ENCODE measurements at regions not wholly inside any gene's neighbourhood (a gene's known extent, or its start where the extent isn't known, plus 50 kb on each side); places are given as distances from the start of the nearest gene placed in this dataset.

- Histone ChIP-seq H3K23ac (ENCODE audit: low read depth, low read length) (no peak overlapping the region), H3K4ac (ENCODE audit: low read depth, low read length) (no peak overlapping the region), H2BK5ac (ENCODE audit: low read depth, low read length, poor library complexity, severe bottlenecking) (no peak overlapping the region), H2AK9ac (replicated peaks; ENCODE audit: low read depth, low read length, poor library complexity) (peak overlapping the region; percentile 81), H2BK15ac (ENCODE audit: low read depth, low read length) (no peak overlapping the region), H4K8ac (ENCODE audit: low read depth in 2 of 2, low read length in 2 of 2) (no peak overlapping the region), H2BK20ac (ENCODE audit: low read depth, low read length) (no peak overlapping the region), H3K4me1 (ENCODE audit: control insufficient read depth, insufficient read depth, low read length) (no peaks in the 10 kb centered on the region), H3K18ac (ENCODE audit: low read depth, low read length) (no peak overlapping the region), H2AK5ac (ENCODE audit: low read depth, low read length) (no peak overlapping the region), H3K9me3 (ENCODE audit: control insufficient read depth, insufficient read depth, low read length) (no peaks in the 10 kb centered on the region), H3K27ac (ENCODE audit: insufficient read depth, low read length) (no peak overlapping the region), H3K4me3 (ENCODE audit: insufficient read depth, low read depth, low read length) (no peak overlapping the region), H3K36me3 (ENCODE audit: control insufficient read depth, insufficient read depth, low read length) (no peaks in the 10 kb centered on the region), H4K91ac (ENCODE audit: insufficient read depth, low read depth, low read length) (no peak overlapping the region), H3K4me2 (ENCODE audit: low read depth, low read length) (no peak overlapping the region), H3K9me1 (ENCODE audit: insufficient read depth, low read length) (0 out of 2 replicates have a peak, but pooled peaks cover 3% of the 10 kb centered on the region), H4K5ac (ENCODE audit: low read depth, low read length) (no peak overlapping the region), H3K9ac (ENCODE audit: low read depth, low read length) (no peak overlapping the region), H2BK120ac (ENCODE audit: low read depth, low read length) (no peak overlapping the region), H3K14ac (replicated peaks; ENCODE audit: low read depth, low read length) (no peak overlapping the region), H4K20me1 (ENCODE audit: insufficient read depth, low read length) (no peaks in the 10 kb centered on the region), H3K79me1 (ENCODE audit: low read depth in 1 of 2, low read length in 2 of 2) (no peaks in the 10 kb centered on the region), H2AFZ (replicated peaks; ENCODE audit: low read length, poor library complexity) (peak overlapping the region; percentile 71), H3K27me3 (ENCODE audit: control insufficient read depth, insufficient read depth, low read length) (peaks cover 2% of the 10 kb centered on the region; the same call in 1 of the 2 replicates), H3K56ac (ENCODE audit: extremely low read depth, insufficient read depth, low read length) (no peak overlapping the region)
- intact Hi-C loops (cut with micrococcal nuclease): loop anchor here (1.0 to 10.0 kb wide), 5 partner anchors 95 to 491 kb away; partner anchors contain the start of genes OTP and WDR41
- BruUV-seq (replicated peaks): no TSS peak
- ATAC-seq (ENCODE audit: low read depth) (peak; percentile 98), DNase-seq (peak; percentile 79)
- dilution Hi-C loops (cut with HindIII; ENCODE audit: low sequenced_read_pairs, unreplicated experiment): no loop called here
- in situ Hi-C loops (cut with MboI; ENCODE audit: low sequenced_read_pairs): no loop called here
- WGBS, 2 experiments (ENCODE audit: extremely low coverage in 2 of 2, insufficient read length in 1 of 2): 76% methylated on average over 4 of the region's 14 CpGs; no CpG with 5 or more reads in 1 of the 2 experiments
- CTCF ChIA-PET: interaction anchor here (0.6 to 2.0 kb wide), 15 partner anchors 11 to 737 kb away, joined by 3 to 13 read pairs (median 3); partner anchors contain the start of gene WDR41
- peak; percentile 95 for TF ChIP-seq RAD21 (IDR thresholded peaks at IDR 0.05; ENCODE audit: low read length)
- no peak for TF ChIP-seq BHLHE40 (IDR thresholded peaks at IDR 0.05; ENCODE audit: low read depth, low read length)
- peak; percentile 86 for TF ChIP-seq SMC3 (IDR thresholded peaks at IDR 0.05; ENCODE audit: low read depth, low read length)
- peak; percentile 92 for TF ChIP-seq CTCF (conservative IDR thresholded peaks at IDR 0.05; ENCODE audit: low read depth, low read length)
- TF ChIP-seq RFX5 (IDR thresholded peaks at IDR 0.05; ENCODE audit: low read depth, low read length): no peak
- TF ChIP-seq ELK1 (IDR thresholded peaks at IDR 0.05; ENCODE audit: borderline replicate concordance, low read depth, low read length): no peak
- no peak for TF ChIP-seq MAFK (IDR thresholded peaks at IDR 0.05; ENCODE audit: low read depth, low read length)
- POLR2A ChIA-PET (ENCODE audit: unreplicated experiment): no interaction called here
Measured at GRCh38 chr5:77143998-77144836, 57.1 kb upstream of the ZBED3 start.
